ENCODE measurements at regions not wholly inside any gene's neighbourhood (a gene's known extent, or its start where the extent isn't known, plus 50 kb on each side); places are given as distances from the start of the nearest gene placed in this dataset.

GRCh38 chr2:129375632-129376425 lies 603.6 kb upstream of the RAB6C start:
- DNase-seq (ENCODE audit: low read depth) = no peak
- no peak overlapping the region for H3K4me3 ChIP-seq (ENCODE audit: low read length)
- no peak for TF ChIP-seq CTCF (conservative IDR thresholded peaks at IDR 0.05; ENCODE audit: low read depth, low read length)

GRCh38 chr2:129376426-129377077 lies 602.9 kb upstream of the RAB6C start:
- DNase-seq (ENCODE audit: low read depth) = no peak
- no peak overlapping the region for H3K4me3 ChIP-seq (ENCODE audit: low read length)
- no peak for TF ChIP-seq CTCF (conservative IDR thresholded peaks at IDR 0.05; ENCODE audit: low read depth, low read length)

GRCh38 chr2:129377078-129377469 lies 602.4 kb upstream of the RAB6C start:
- no peak for DNase-seq (ENCODE audit: low read depth)
- H3K4me3 ChIP-seq (ENCODE audit: low read length) = no peak overlapping the region
- TF ChIP-seq CTCF (conservative IDR thresholded peaks at IDR 0.05; ENCODE audit: low read depth, low read length) = no peak

- no peak for DNase-seq (ENCODE audit: low read depth)
- no peak for TF ChIP-seq CTCF (conservative IDR thresholded peaks at IDR 0.05; ENCODE audit: low read depth, low read length)
These were observed 601.3 kb upstream of the RAB6C start for GRCh38 chr2:129378186-129378585.

GRCh38 chr2:129379411-129379810 lies 600.1 kb upstream of the RAB6C start:
- no peak for TF ChIP-seq CTCF (conservative IDR thresholded peaks at IDR 0.05; ENCODE audit: low read depth, low read length)
- no peak overlapping the region for H3K4me3 ChIP-seq (ENCODE audit: low read length)
- no peak for DNase-seq (ENCODE audit: low read depth)

More at GRCh38 chr2:129378186-129378585, 601.3 kb upstream of the RAB6C start:
- no peak overlapping the region for H3K4me3 ChIP-seq (ENCODE audit: low read length)

GRCh38 chr2:129381789-129382188 lies 597.7 kb upstream of the RAB6C start:
- no peak overlapping the region for H3K4me3 ChIP-seq (ENCODE audit: low read length)
- no peak for DNase-seq (ENCODE audit: low read depth)
- TF ChIP-seq CTCF (conservative IDR thresholded peaks at IDR 0.05; ENCODE audit: low read depth, low read length) = no peak

GRCh38 chr2:129388870-129389269 lies 590.6 kb upstream of the RAB6C start:
- DNase-seq (ENCODE audit: low read depth) = no peak
- H3K4me3 ChIP-seq (ENCODE audit: low read length) = no peak overlapping the region
- no peak for TF ChIP-seq CTCF (conservative IDR thresholded peaks at IDR 0.05; ENCODE audit: low read depth, low read length)

Data from retinal pigment epithelial cell (primary cell).